HepG2 (cell line): ENCODE measurements at regions not wholly inside any gene's neighbourhood (a gene's known extent, or its start where the extent isn't known, plus 50 kb on each side); places are given as distances from the start of the nearest gene placed in this dataset.

ENCODE experiments used
- CBFB ChIP-seq: sonication (generic); formaldehyde crosslinking; IDR thresholded peaks from 2 replicates; pipeline ENCODE4 v1.4.0; 2020; ENCODE audit warnings: missing genetic modification reagents
- CCDC6 ChIP-seq: sonication (generic); formaldehyde crosslinking; IDR thresholded peaks from 2 replicates; pipeline ENCODE4 v1.8.1; 2022; ENCODE audit warnings: mild to moderate bottlenecking, missing genetic modification reagents, moderate library complexity
- CEBPG ChIP-seq: IDR thresholded peaks from 2 replicates; pipeline ENCODE4 v1.6.1; 2016
- KLF11 ChIP-seq: IDR thresholded peaks from 2 replicates; pipeline ENCODE4 v1.6.1; 2016; ENCODE audit warnings: missing compliant biosample characterization
- RARA ChIP-seq: IDR thresholded peaks from 2 replicates; pipeline ENCODE4 v1.6.1; 2016; ENCODE audit warnings: missing genetic modification reagents, missing compliant biosample characterization
- RXRA ChIP-seq: sonication (generic); formaldehyde crosslinking; IDR thresholded peaks from 2 replicates; pipeline ENCODE4 v1.5.1; 2020; ENCODE audit warnings: missing genetic modification reagents
- ZNF160 ChIP-seq: sonication (generic); formaldehyde crosslinking; IDR thresholded peaks from 2 replicates; pipeline ENCODE4 v1.8.0; 2022; ENCODE audit warnings: mild to moderate bottlenecking, inconsistent platforms, missing genetic modification reagents
- ZNF3 ChIP-seq: IDR thresholded peaks from 2 replicates; pipeline ENCODE4 v1.7.0; 2017; ENCODE audit warnings: inconsistent platforms
- ZNF383 ChIP-seq: sonication (generic); formaldehyde crosslinking; IDR thresholded peaks from 2 replicates; pipeline ENCODE4 v1.4.0; 2020; ENCODE audit warnings: missing genetic modification reagents, mild to moderate bottlenecking, borderline replicate concordance
- ZNF83 ChIP-seq: sonication (generic); formaldehyde crosslinking; IDR thresholded peaks from 2 replicates; pipeline ENCODE4 v1.4.0; 2020; ENCODE audit warnings: missing genetic modification reagents, mild to moderate bottlenecking, borderline replicate concordance
- ZSCAN22 ChIP-seq: sonication (generic); formaldehyde crosslinking; IDR thresholded peaks from 2 replicates; pipeline ENCODE4 v1.4.0; 2020; ENCODE audit warnings: mild to moderate bottlenecking, missing genetic modification reagents
- TF ChIP-seq, protein P1 (sequence below), 2 experiments: sonication (generic) in 1 of 2; formaldehyde crosslinking in 1 of 2; IDR thresholded peaks; 2 replicates each; pipeline versions ENCODE4 v1.4.0 to v1.6.1; 2018 to 2020; ENCODE audit warnings: missing genetic modification reagents in 2 of 2, borderline replicate concordance in 1 of 2, low read depth in 1 of 2, mild to moderate bottlenecking in 1 of 2, missing biosample characterization in 1 of 2
- TF ChIP-seq, protein P2 (sequence below): sonication (generic); formaldehyde crosslinking; IDR thresholded peaks from 2 replicates; pipeline ENCODE4 v1.5.1; 2020; ENCODE audit warnings: mild to moderate bottlenecking, moderate library complexity, missing genetic modification reagents
- TF ChIP-seq, protein P3 (sequence below): sonication (generic); formaldehyde crosslinking; conservative IDR thresholded peaks from 2 replicates; pipeline ENCODE4 v1.8.0; 2022; ENCODE audit warnings: missing genetic modification reagents
- TF ChIP-seq, protein P4 (sequence below): sonication (generic); formaldehyde crosslinking; IDR thresholded peaks from 2 replicates; pipeline ENCODE4 v1.8.1; 2022; ENCODE audit warnings: mild to moderate bottlenecking, missing genetic modification reagents
- TF ChIP-seq, protein P5 (sequence below): sonication (generic); formaldehyde crosslinking; conservative IDR thresholded peaks from 2 replicates; pipeline ENCODE4 v1.8.0; 2022; ENCODE audit warnings: mild to moderate bottlenecking, moderate library complexity, missing genetic modification reagents

DNA sequence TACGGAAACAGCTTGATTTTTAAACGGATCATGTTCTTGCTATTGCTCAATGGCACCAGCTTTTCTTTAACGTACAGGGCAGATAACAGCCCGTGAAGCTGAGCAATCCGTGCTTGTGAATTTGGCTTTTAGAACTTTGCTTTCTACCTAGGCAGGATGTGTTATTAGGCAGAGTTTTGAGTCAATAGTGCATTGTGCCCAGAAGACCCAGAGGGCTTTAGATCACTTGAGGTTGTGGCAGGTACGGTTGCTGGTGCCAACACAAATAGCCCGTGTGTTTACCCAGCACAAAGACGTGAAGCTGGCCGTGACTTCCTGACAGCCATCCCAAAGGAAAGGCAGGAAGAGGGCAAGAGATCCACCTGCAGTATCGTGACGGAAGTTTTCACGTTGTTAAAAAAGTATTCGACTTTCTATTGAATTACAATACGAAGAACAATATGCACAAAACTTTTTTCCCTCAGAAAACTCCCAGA lies 117.4 kb upstream of the FRMD1 start (continued):
- TF ChIP-seq, protein P1, sequence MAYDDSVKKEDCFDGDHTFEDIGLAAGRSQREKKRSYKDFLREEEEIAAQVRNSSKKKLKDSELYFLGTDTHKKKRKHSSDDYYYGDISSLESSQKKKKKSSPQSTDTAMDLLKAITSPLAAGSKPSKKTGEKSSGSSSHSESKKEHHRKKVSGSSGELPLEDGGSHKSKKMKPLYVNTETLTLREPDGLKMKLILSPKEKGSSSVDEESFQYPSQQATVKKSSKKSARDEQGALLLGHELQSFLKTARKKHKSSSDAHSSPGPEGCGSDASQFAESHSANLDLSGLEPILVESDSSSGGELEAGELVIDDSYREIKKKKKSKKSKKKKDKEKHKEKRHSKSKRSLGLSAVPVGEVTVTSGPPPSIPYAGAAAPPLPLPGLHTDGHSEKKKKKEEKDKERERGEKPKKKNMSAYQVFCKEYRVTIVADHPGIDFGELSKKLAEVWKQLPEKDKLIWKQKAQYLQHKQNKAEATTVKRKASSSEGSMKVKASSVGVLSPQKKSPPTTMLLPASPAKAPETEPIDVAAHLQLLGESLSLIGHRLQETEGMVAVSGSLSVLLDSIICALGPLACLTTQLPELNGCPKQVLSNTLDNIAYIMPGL (CRISPR knock-in tag; IDR thresholded peaks at IDR 0.05; ENCODE audit: borderline replicate concordance in 1 of 2, low read depth in 1 of 2): no peak
- TF ChIP-seq, protein P2, sequence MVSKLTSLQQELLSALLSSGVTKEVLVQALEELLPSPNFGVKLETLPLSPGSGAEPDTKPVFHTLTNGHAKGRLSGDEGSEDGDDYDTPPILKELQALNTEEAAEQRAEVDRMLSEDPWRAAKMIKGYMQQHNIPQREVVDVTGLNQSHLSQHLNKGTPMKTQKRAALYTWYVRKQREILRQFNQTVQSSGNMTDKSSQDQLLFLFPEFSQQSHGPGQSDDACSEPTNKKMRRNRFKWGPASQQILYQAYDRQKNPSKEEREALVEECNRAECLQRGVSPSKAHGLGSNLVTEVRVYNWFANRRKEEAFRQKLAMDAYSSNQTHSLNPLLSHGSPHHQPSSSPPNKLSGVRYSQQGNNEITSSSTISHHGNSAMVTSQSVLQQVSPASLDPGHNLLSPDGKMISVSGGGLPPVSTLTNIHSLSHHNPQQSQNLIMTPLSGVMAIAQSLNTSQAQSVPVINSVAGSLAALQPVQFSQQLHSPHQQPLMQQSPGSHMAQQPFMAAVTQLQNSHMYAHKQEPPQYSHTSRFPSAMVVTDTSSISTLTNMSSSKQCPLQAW (CRISPR knock-in tag): 0 out of 2 replicates have a peak, but pooled peaks have one; percentile 36
- TF ChIP-seq ZNF383 (CRISPR knock-in tag) (no peak), RARA (CRISPR knock-in tag) (peak; percentile 61), ZNF83 (CRISPR knock-in tag) (no peak), ZNF3 (no peak), ZSCAN22 (CRISPR knock-in tag) (no peak), ZNF160 (CRISPR knock-in tag) (no peak), CCDC6 (CRISPR knock-in tag) (no peak), CEBPG (CRISPR knock-in tag) (peak; percentile 85), CBFB (CRISPR knock-in tag) (no peak), RXRA (CRISPR knock-in tag) (peak; percentile 32; the same call in 1 of the 2 replicates), KLF11 (no peak)
- TF ChIP-seq, protein P3, sequence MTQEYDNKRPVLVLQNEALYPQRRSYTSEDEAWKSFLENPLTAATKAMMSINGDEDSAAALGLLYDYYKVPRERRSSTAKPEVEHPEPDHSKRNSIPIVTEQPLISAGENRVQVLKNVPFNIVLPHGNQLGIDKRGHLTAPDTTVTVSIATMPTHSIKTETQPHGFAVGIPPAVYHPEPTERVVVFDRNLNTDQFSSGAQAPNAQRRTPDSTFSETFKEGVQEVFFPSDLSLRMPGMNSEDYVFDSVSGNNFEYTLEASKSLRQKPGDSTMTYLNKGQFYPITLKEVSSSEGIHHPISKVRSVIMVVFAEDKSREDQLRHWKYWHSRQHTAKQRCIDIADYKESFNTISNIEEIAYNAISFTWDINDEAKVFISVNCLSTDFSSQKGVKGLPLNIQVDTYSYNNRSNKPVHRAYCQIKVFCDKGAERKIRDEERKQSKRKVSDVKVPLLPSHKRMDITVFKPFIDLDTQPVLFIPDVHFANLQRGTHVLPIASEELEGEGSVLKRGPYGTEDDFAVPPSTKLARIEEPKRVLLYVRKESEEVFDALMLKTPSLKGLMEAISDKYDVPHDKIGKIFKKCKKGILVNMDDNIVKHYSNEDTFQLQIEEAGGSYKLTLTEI (CRISPR knock-in tag): no peak
- TF ChIP-seq, protein P4, sequence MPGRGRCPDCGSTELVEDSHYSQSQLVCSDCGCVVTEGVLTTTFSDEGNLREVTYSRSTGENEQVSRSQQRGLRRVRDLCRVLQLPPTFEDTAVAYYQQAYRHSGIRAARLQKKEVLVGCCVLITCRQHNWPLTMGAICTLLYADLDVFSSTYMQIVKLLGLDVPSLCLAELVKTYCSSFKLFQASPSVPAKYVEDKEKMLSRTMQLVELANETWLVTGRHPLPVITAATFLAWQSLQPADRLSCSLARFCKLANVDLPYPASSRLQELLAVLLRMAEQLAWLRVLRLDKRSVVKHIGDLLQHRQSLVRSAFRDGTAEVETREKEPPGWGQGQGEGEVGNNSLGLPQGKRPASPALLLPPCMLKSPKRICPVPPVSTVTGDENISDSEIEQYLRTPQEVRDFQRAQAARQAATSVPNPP (CRISPR knock-in tag): no peak
- TF ChIP-seq, protein P5, sequence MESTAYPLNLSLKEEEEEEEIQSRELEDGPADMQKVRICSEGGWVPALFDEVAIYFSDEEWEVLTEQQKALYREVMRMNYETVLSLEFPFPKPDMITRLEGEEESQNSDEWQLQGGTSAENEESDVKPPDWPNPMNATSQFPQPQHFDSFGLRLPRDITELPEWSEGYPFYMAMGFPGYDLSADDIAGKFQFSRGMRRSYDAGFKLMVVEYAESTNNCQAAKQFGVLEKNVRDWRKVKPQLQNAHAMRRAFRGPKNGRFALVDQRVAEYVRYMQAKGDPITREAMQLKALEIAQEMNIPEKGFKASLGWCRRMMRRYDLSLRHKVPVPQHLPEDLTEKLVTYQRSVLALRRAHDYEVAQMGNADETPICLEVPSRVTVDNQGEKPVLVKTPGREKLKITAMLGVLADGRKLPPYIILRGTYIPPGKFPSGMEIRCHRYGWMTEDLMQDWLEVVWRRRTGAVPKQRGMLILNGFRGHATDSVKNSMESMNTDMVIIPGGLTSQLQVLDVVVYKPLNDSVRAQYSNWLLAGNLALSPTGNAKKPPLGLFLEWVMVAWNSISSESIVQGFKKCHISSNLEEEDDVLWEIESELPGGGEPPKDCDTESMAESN (CRISPR knock-in tag): no peak
